ES-I3 (cell line): ENCODE measurements at regions not wholly inside any gene's neighbourhood (a gene's known extent, or its start where the extent isn't known, plus 50 kb on each side); places are given as distances from the start of the nearest gene placed in this dataset.
"Not testable (repeated sequence)": the region's sequence is repeated elsewhere in the genome, so short reads cannot be mapped to it uniquely, and the experiment has no call there.

Experiments used
- H3K36me3 ChIP-seq: 2 replicates; pipeline ENCODE4 v1.6.1; 2013; ENCODE audit warnings: mild to moderate bottlenecking, low read length, control low read depth, moderate library complexity; ENCODE audit not compliant: insufficient read depth
- H3K4me1 ChIP-seq: 2 replicates; pipeline ENCODE4 v1.6.1; 2013; ENCODE audit warnings: mild to moderate bottlenecking, control low read depth, low read length; ENCODE audit not compliant: insufficient read depth
- H3K9ac ChIP-seq: 2 replicates; pipeline ENCODE4 v1.6.1; 2013; ENCODE audit warnings: low read depth, mild to moderate bottlenecking, low read length, moderate library complexity
- H3K9me3 ChIP-seq: 2 replicates; pipeline ENCODE4 v1.6.1; 2013; ENCODE audit warnings: mild to moderate bottlenecking, low read length, moderate library complexity; ENCODE audit not compliant: control insufficient read depth, insufficient read depth

GRCh38 chr4:117596917-117597480, 437.3 kb upstream of the NDST3 start:
- H3K9ac ChIP-seq = no peak overlapping the region
- H3K36me3 ChIP-seq = no peaks in the 10 kb centered on the region

GRCh38 chr4:117599393-117599792, 434.9 kb upstream of the NDST3 start:
- H3K4me1 ChIP-seq = peaks cover 30% of the 10 kb centered on the region
- H3K36me3 ChIP-seq, H3K9ac ChIP-seq, H3K9me3 ChIP-seq: not testable (repeated sequence)

More at GRCh38 chr4:117596917-117597480, 437.3 kb upstream of the NDST3 start:
- Histone ChIP-seq H3K9me3 (no peaks in the 10 kb centered on the region), H3K4me1 (peaks cover 30% of the 10 kb centered on the region)

- not testable (repeated sequence) for H3K9ac ChIP-seq, H3K9me3 ChIP-seq, H3K36me3 ChIP-seq
- peaks cover 30% of the 10 kb centered on the region for H3K4me1 ChIP-seq
Observed at GRCh38 chr4:117600936-117601335, 433.4 kb upstream of the NDST3 start.

- H3K36me3 ChIP-seq = no peaks in the 10 kb centered on the region
- no peak overlapping the region for H3K9ac ChIP-seq
- no peaks in the 10 kb centered on the region for H3K4me1 ChIP-seq
- no peaks in the 10 kb centered on the region for H3K9me3 ChIP-seq
Observed at GRCh38 chr4:117610706-117611308, 423.5 kb upstream of the NDST3 start.

GRCh38 chr4:117621673-117622072, 412.6 kb upstream of the NDST3 start:
- Histone ChIP-seq H3K36me3 (no peaks in the 10 kb centered on the region), H3K9ac (no peak overlapping the region), H3K9me3 (peaks cover 3% of the 10 kb centered on the region; the same call in 1 of the 2 replicates)

GRCh38 chr4:117623326-117623725, 411.0 kb upstream of the NDST3 start:
- Histone ChIP-seq H3K36me3 (no peaks in the 10 kb centered on the region), H3K4me1 (no peaks in the 10 kb centered on the region), H3K9ac (no peak overlapping the region), H3K9me3 (peaks cover 3% of the 10 kb centered on the region; the same call in 1 of the 2 replicates)

More at GRCh38 chr4:117621673-117622072, 412.6 kb upstream of the NDST3 start:
- no peaks in the 10 kb centered on the region for H3K4me1 ChIP-seq

GRCh38 chr4:117626664-117627063, 407.6 kb upstream of the NDST3 start:
- Histone ChIP-seq H3K36me3 (no peaks in the 10 kb centered on the region), H3K9me3 (peaks cover 3% of the 10 kb centered on the region; the same call in 1 of the 2 replicates), H3K4me1 (no peaks in the 10 kb centered on the region), H3K9ac (no peak overlapping the region)

GRCh38 chr4:117634716-117635115, 399.6 kb upstream of the NDST3 start:
- H3K36me3 ChIP-seq = no peaks in the 10 kb centered on the region
- no peak overlapping the region for H3K9ac ChIP-seq
- no peaks in the 10 kb centered on the region for H3K4me1 ChIP-seq
- no peaks in the 10 kb centered on the region for H3K9me3 ChIP-seq

- Histone ChIP-seq H3K4me1 (no peaks in the 10 kb centered on the region), H3K36me3 (no peaks in the 10 kb centered on the region), H3K9me3 (no peaks in the 10 kb centered on the region), H3K9ac (no peak overlapping the region)
Observed at GRCh38 chr4:117637347-117637746, 396.9 kb upstream of the NDST3 start.

GRCh38 chr4:117640836-117641235, 393.4 kb upstream of the NDST3 start:
- Histone ChIP-seq H3K9me3 (no peaks in the 10 kb centered on the region), H3K4me1 (no peaks in the 10 kb centered on the region), H3K9ac (no peak overlapping the region), H3K36me3 (no peaks in the 10 kb centered on the region)

- no peak overlapping the region for H3K9ac ChIP-seq
- H3K4me1 ChIP-seq = no peaks in the 10 kb centered on the region
- no peaks in the 10 kb centered on the region for H3K9me3 ChIP-seq
- no peaks in the 10 kb centered on the region for H3K36me3 ChIP-seq
Observed at GRCh38 chr4:117641519-117641918, 392.8 kb upstream of the NDST3 start.

GRCh38 chr4:117654079-117654478, 380.2 kb upstream of the NDST3 start:
- Histone ChIP-seq H3K4me1 (no peaks in the 10 kb centered on the region), H3K9ac (no peak overlapping the region), H3K9me3 (peaks cover 5% of the 10 kb centered on the region; the same call in 1 of the 2 replicates), H3K36me3 (no peaks in the 10 kb centered on the region)

- no peaks in the 10 kb centered on the region for H3K9me3 ChIP-seq
- no peak overlapping the region for H3K9ac ChIP-seq
- H3K4me1 ChIP-seq = no peaks in the 10 kb centered on the region
- no peaks in the 10 kb centered on the region for H3K36me3 ChIP-seq
Observed at GRCh38 chr4:117660668-117661067, 373.6 kb upstream of the NDST3 start.

GRCh38 chr4:117661091-117662072, 372.9 kb upstream of the NDST3 start:
- H3K4me1 ChIP-seq = no peaks in the 10 kb centered on the region
- no peak overlapping the region for H3K9ac ChIP-seq
- H3K9me3 ChIP-seq = no peaks in the 10 kb centered on the region
- no peaks in the 10 kb centered on the region for H3K36me3 ChIP-seq
